SK-N-SH (cell line): ENCODE measurements at regions not wholly inside any gene's neighbourhood (a gene's known extent, or its start where the extent isn't known, plus 50 kb on each side); places are given as distances from the start of the nearest gene placed in this dataset.

ENCODE experiments used
- CTCF ChIA-PET: fragments of 300-600, 350-600 bp; formaldehyde crosslinking; extraction: SDS; loops from one replicate; lab custom pipeline; 2021; lab: Yijun Ruan, JAX
- POLR2A ChIA-PET: fragments of 350-600 bp; sonication (Branson Sonifier 250); formaldehyde crosslinking; extraction: SDS; loops from one replicate; lab custom pipeline; 2020; ENCODE audit warnings: antibody characterized with exemption, inconsistent platforms; lab: Yijun Ruan, JAX
- DNase-seq: peaks from one replicate; pipeline ENCODE4 v3.0.0; 2012
- H2AFZ ChIP-seq: fragments of 200-600 bp; sonication (generic); 2 replicates; pipeline ENCODE4 v1.8.1; 2016; ENCODE audit warnings: antibody characterized with exemption, mild to moderate bottlenecking, low read depth
- H3F3A ChIP-seq: fragments of 200-600 bp; sonication (generic); replicated peaks from 2 replicates; pipeline ENCODE3; 2016; ENCODE audit warnings: antibody characterized with exemption, mild to moderate bottlenecking; ENCODE audit not compliant: insufficient read depth
- H3K27ac ChIP-seq, 2 experiments: fragments of 200-500 bp in 1 of 2; fragments of 200-600 bp in 1 of 2; sonication (Bioruptor generic) in 1 of 2; sonication (generic), shearing (Covaris generic) in 1 of 2; 2 replicates each; pipeline versions ENCODE4 v1.5.1 to v1.6.1; 2014 to 2016; ENCODE audit warnings: low read depth in 2 of 2, inconsistent platforms in 1 of 2, low read length in 1 of 2, mild to moderate bottlenecking in 1 of 2, mixed read lengths in 1 of 2
- H3K27me3 ChIP-seq: fragments of 200-600 bp; sonication (generic), shearing (Covaris generic); 2 replicates; pipeline ENCODE4 v1.6.1; 2016; ENCODE audit warnings: mixed run types; ENCODE audit not compliant: insufficient read depth
- H3K36me3 ChIP-seq, 2 experiments: fragments of 200-500 bp in 1 of 2; fragments of 200-600 bp in 1 of 2; sonication (Bioruptor generic) in 1 of 2; sonication (generic) in 1 of 2; replicated peaks in 1 of 2; 2 replicates each; pipeline versions ENCODE3 to v1.5.1; 2014 to 2016; ENCODE audit warnings: low read length in 1 of 2, mild to moderate bottlenecking in 1 of 2; ENCODE audit not compliant: insufficient read depth in 2 of 2, control insufficient read depth in 1 of 2
- H3K4me1 ChIP-seq, 2 experiments: fragments of 200-500 bp in 1 of 2; fragments of 200-600 bp in 1 of 2; sonication (Bioruptor generic) in 1 of 2; sonication (generic), shearing (Covaris generic) in 1 of 2; 2 replicates each; pipeline versions ENCODE4 v1.5.1 to v1.6.1; 2014 to 2016; ENCODE audit warnings: low read depth in 1 of 2, low read length in 1 of 2, mixed run types in 1 of 2; ENCODE audit not compliant: insufficient read depth in 2 of 2, control insufficient read depth in 1 of 2
- H3K4me2 ChIP-seq: fragments of 200-600 bp; sonication (generic), shearing (Covaris generic); 2 replicates; pipeline ENCODE4 v1.6.1; 2017; ENCODE audit warnings: mixed run types
- H3K4me3 ChIP-seq, 2 experiments: fragments of 200-500 bp in 1 of 2; fragments of 200-600 bp in 1 of 2; sonication (Bioruptor generic) in 1 of 2; sonication (generic), shearing (Covaris generic) in 1 of 2; 2 replicates each; pipeline versions ENCODE4 v1.5.1 to v1.8.1; 2014 to 2016; ENCODE audit warnings: low read depth in 2 of 2, inconsistent platforms in 1 of 2, low read length in 1 of 2, mild to moderate bottlenecking in 1 of 2, mixed read lengths in 1 of 2, moderate library complexity in 1 of 2
- H3K79me2 ChIP-seq: fragments of 200-600 bp; sonication (generic); 2 replicates; pipeline ENCODE4 v1.8.1; 2017; ENCODE audit warnings: mild to moderate bottlenecking; ENCODE audit not compliant: insufficient read depth
- H3K9ac ChIP-seq: fragments of 200-600 bp; sonication (generic); 2 replicates; pipeline ENCODE4 v1.6.1; 2017; ENCODE audit warnings: mixed run types
- H3K9me2 ChIP-seq: fragments of 200-600 bp; sonication (generic); 2 replicates; pipeline ENCODE4 v1.6.1; 2017; ENCODE audit warnings: mixed run types
- H3K9me3 ChIP-seq: fragments of 200-600 bp; sonication (generic); 2 replicates; pipeline ENCODE4 v1.6.1; 2017; ENCODE audit warnings: mixed run types, mild to moderate bottlenecking, moderate library complexity
- H4K20me1 ChIP-seq: fragments of 200-600 bp; sonication (generic); 2 replicates; pipeline ENCODE4 v1.6.1; 2017; ENCODE audit warnings: mild to moderate bottlenecking, mixed run types; ENCODE audit not compliant: insufficient read depth
- CTCF ChIP-seq: fragments of 200-600 bp; sonication (generic); IDR thresholded peaks from 2 replicates; pipeline ENCODE4 v1.6.1; 2017; ENCODE audit warnings: antibody characterized with exemption, mild to moderate bottlenecking, moderate library complexity
- ELF1 ChIP-seq: IDR thresholded peaks from 2 replicates; pipeline ENCODE4 v1.4.0; 2012
- EZH2phosphoT487 ChIP-seq: fragments of 200-600 bp; sonication (generic); IDR thresholded peaks from 2 replicates; pipeline ENCODE4 v1.6.1; 2017; ENCODE audit warnings: low read depth, mixed run types, mild to moderate bottlenecking, antibody characterized with exemption, moderate library complexity, borderline replicate concordance
- FOSL2 ChIP-seq: IDR thresholded peaks from 2 replicates; pipeline ENCODE4 v1.4.0; 2012; ENCODE audit warnings: low read depth, mild to moderate bottlenecking, moderate library complexity, borderline replicate concordance
- FOXJ3 ChIP-seq: sonication (generic); formaldehyde crosslinking; IDR thresholded peaks from 2 replicates; pipeline ENCODE4 v1.5.1; 2020; ENCODE audit warnings: mild to moderate bottlenecking, missing genetic modification reagents
- IRF3 ChIP-seq: fragments of 150-350 bp; IDR thresholded peaks from 2 replicates; pipeline ENCODE4 v1.6.1; 2016; ENCODE audit warnings: mild to moderate bottlenecking, low read depth, low read length
- JUND ChIP-seq: IDR thresholded peaks from 2 replicates; pipeline ENCODE4 v1.4.0; 2012
- MAX ChIP-seq: IDR thresholded peaks from 2 replicates; pipeline ENCODE4 v1.4.0; 2012; ENCODE audit warnings: low read depth
- MEF2A ChIP-seq: IDR thresholded peaks from 2 replicates; pipeline ENCODE4 v1.4.0; 2012; ENCODE audit warnings: low read depth, borderline replicate concordance
- MXI1 ChIP-seq: IDR thresholded peaks from 2 replicates; pipeline ENCODE4 v1.6.1; 2012; ENCODE audit warnings: mild to moderate bottlenecking, low read depth, low read length, improper control_type of control experiment
- NFIC ChIP-seq: IDR thresholded peaks from 2 replicates; pipeline ENCODE4 v1.4.0; 2012; ENCODE audit warnings: borderline replicate concordance
- RFX5 ChIP-seq: IDR thresholded peaks from 2 replicates; pipeline ENCODE4 v1.6.1; 2012; ENCODE audit warnings: mild to moderate bottlenecking, improper control_type of control experiment, low read length
- RXRA ChIP-seq: IDR thresholded peaks from 2 replicates; pipeline ENCODE4 v1.4.0; 2012; ENCODE audit warnings: low read depth, mild to moderate bottlenecking, borderline replicate concordance
- SIN3A ChIP-seq: IDR thresholded peaks from 2 replicates; pipeline ENCODE4 v1.6.1; 2012; ENCODE audit warnings: low read depth, mild to moderate bottlenecking, low read length, moderate library complexity, borderline replicate concordance
- SMC3 ChIP-seq: IDR thresholded peaks from 2 replicates; pipeline ENCODE4 v1.6.1; 2012; ENCODE audit warnings: low read depth, low read length, improper control_type of control experiment
- TEAD4 ChIP-seq: IDR thresholded peaks from 2 replicates; pipeline ENCODE4 v1.4.0; 2012; ENCODE audit warnings: mild to moderate bottlenecking, borderline replicate concordance; ENCODE audit not compliant: insufficient read depth
- USF1 ChIP-seq: IDR thresholded peaks from 2 replicates; pipeline ENCODE4 v1.4.0; 2012; ENCODE audit warnings: low read depth, borderline replicate concordance
- USF2 ChIP-seq: fragments of 150-350 bp; IDR thresholded peaks from 2 replicates; pipeline ENCODE4 v1.6.1; 2017; ENCODE audit warnings: antibody characterized with exemption, low read length, low read depth, borderline replicate concordance

GRCh38 chr2:221006084-221006483 lies 566.0 kb downstream of the EPHA4 start:
- no peak for DNase-seq
- ChIA-PET CTCF (no interaction called here), POLR2A (no interaction called here)
- Histone ChIP-seq H3K9me3 (no peaks in the 10 kb centered on the region), H3K27me3 (no peaks in the 10 kb centered on the region), H3K27ac (no peak overlapping the region), H3K79me2 (no peaks in the 10 kb centered on the region), H4K20me1 (no peaks in the 10 kb centered on the region), H2AFZ (no peak overlapping the region), H3K4me1 (no peaks in the 10 kb centered on the region), H3K36me3 (no peaks in the 10 kb centered on the region), H3K4me3 (no peak overlapping the region), H3K9ac (no peak overlapping the region), H3K9me2 (no peaks in the 10 kb centered on the region), H3F3A (no peaks in the 10 kb centered on the region), H3K4me2 (no peak overlapping the region)
- no peak for TF ChIP-seq FOXJ3
- TF ChIP-seq MAX, result no peak
- no peak for TF ChIP-seq JUND
- no peak for TF ChIP-seq USF1
- TF ChIP-seq SIN3A, result no peak
- no peak for TF ChIP-seq IRF3
- no peak for TF ChIP-seq EZH2phosphoT487
- no peak for TF ChIP-seq RXRA
- TF ChIP-seq FOSL2, result no peak
- no peak for TF ChIP-seq TEAD4
- TF ChIP-seq SMC3, result no peak
- no peak for TF ChIP-seq NFIC
- TF ChIP-seq RFX5, result no peak
- no peak for TF ChIP-seq MEF2A
- TF ChIP-seq ELF1, result no peak
- no peak for TF ChIP-seq MXI1
- no peak for TF ChIP-seq USF2
- no peak for TF ChIP-seq CTCF
